Psoas muscle (tissue), 7 donors: ENCODE measurements at regions not wholly inside any gene's neighbourhood (a gene's known extent, or its start where the extent isn't known, plus 50 kb on each side); places are given as distances from the start of the nearest gene placed in this dataset.

Source experiments
- ATAC-seq, 4 donors: fragments of 200-7000 bp; cut with Tn5 transposase; one replicate each; pipeline ENCODE4 v1.9.1; 2020; ENCODE audit warnings: moderate library complexity in 3 of 4, mild to moderate bottlenecking in 2 of 4
- DNase-seq, 2 donors: peaks; one replicate each; pipeline ENCODE4 v3.0.0-alpha.2; 2020
- H3K27ac ChIP-seq: fragments of 200-600 bp; one replicate; pipeline ENCODE4 v1.8.0; 2022
- H3K27me3 ChIP-seq, 3 donors: fragments of 200-600 bp in 1 of 3; one replicate each; pipeline versions ENCODE4 v1.6.1 to v1.8.0; 2013 to 2022; ENCODE audit warnings: low read length in 2 of 3, mild to moderate bottlenecking in 2 of 3, moderate library complexity in 1 of 3; ENCODE audit not compliant: insufficient read depth in 3 of 3
- H3K36me3 ChIP-seq, 2 donors: fragments of 200-600 bp in 1 of 2; one replicate each; pipeline versions ENCODE4 v1.6.1 to v1.8.0; 2013 to 2022; ENCODE audit warnings: low read depth in 1 of 2, mild to moderate bottlenecking in 1 of 2, moderate library complexity in 1 of 2; ENCODE audit not compliant: insufficient read depth in 1 of 2
- H3K4me1 ChIP-seq: fragments of 200-600 bp; one replicate; pipeline ENCODE4 v1.8.0; 2022
- H3K4me3 ChIP-seq: fragments of 200-600 bp; one replicate; pipeline ENCODE4 v1.8.0; 2022; ENCODE audit warnings: mild to moderate bottlenecking
- H3K9me3 ChIP-seq: fragments of 200-600 bp; one replicate; pipeline ENCODE4 v1.8.0; 2022
- CTCF ChIP-seq: fragments of 200-600 bp; IDR thresholded peaks from one replicate; pipeline ENCODE4 v1.8.0; 2022; ENCODE audit warnings: antibody characterized with exemption
- WGBS, 3 donors: extraction: QIAGEN DNeasy Blood & Tissue Kit; methylation state at CpG; one replicate each; pipeline versions ENCODE4 v1.1.6 to v1.1.7; 2013; 5-methylcytosine and 5-hydroxymethylcytosine counted together
- intact Hi-C, 2 donors: fragments of 100-400 bp; cut with DNase I; formaldehyde crosslinking; loops; one replicate each; pipeline versions ENCODE4 v1.11.0 to v1.14.2; 2022
- donor health status: healthy with polysubstance abuse.
- donor health status: DM: no; HTN: no; CAD: no; lungs with moderate emphysema.
- donor health status: Bipolar disorder and iron deficiency.
- donor health status: healthy.
- donor health status: DM: yes; HTN: yes; CAD: no.
- donor health status: DM: no; HTN: no; CAD: no.
- donor health status: DM: yes; HTN: yes; CAD: no.

- Histone ChIP-seq H3K4me3 (no peak overlapping the region), H3K27me3 (peaks cover 0 to 11% (median 3%) of the 10 kb centered on the region in 3 donors), H3K27ac (no peak overlapping the region), H3K36me3 (no peaks in the 10 kb centered on the region), H3K4me1 (no peaks in the 10 kb centered on the region), H3K9me3 (peaks cover 8% of the 10 kb centered on the region)
- WGBS, 3 donors: 52 to 60% (median 55%) methylated on average over 18 of the region's 18 CpGs
- no peak for DNase-seq
- no peak for ATAC-seq
- intact Hi-C loops: no loop called here
- TF ChIP-seq CTCF: no peak
These were observed 231.7 kb upstream of the AJAP1 start for GRCh38 chr1:4422504-4423289.

GRCh38 chr1:4424254-4424653, 230.2 kb upstream of the AJAP1 start:
- no peaks in the 10 kb centered on the region for H3K36me3 ChIP-seq
- H3K27ac ChIP-seq: no peak overlapping the region
- ATAC-seq: no peak
- no peaks in the 10 kb centered on the region for H3K4me1 ChIP-seq
- no peak for DNase-seq
- intact Hi-C loops: no loop called here
- H3K4me3 ChIP-seq: no peak overlapping the region
- 60 to 68% (median 63%) methylated on average over 8 of the region's 8 CpGs for WGBS, 3 donors
- H3K27me3 ChIP-seq: peaks cover 0 to 11% (median 3%) of the 10 kb centered on the region in 3 donors
- no peak for TF ChIP-seq CTCF
- peaks cover 8% of the 10 kb centered on the region for H3K9me3 ChIP-seq

GRCh38 chr1:4424766-4425165, 229.6 kb upstream of the AJAP1 start:
- DNase-seq: no peak
- WGBS, 3 donors: 87 to 88% (median 88%) methylated on average over 10 of the region's 10 CpGs
- H3K27me3 ChIP-seq: peaks cover 0 to 11% (median 3%) of the 10 kb centered on the region in 3 donors
- H3K4me3 ChIP-seq: no peak overlapping the region
- H3K27ac ChIP-seq: no peak overlapping the region
- H3K4me1 ChIP-seq: no peaks in the 10 kb centered on the region
- no peak for TF ChIP-seq CTCF
- peaks cover 7% of the 10 kb centered on the region for H3K9me3 ChIP-seq
- ATAC-seq: no peak
- no peaks in the 10 kb centered on the region for H3K36me3 ChIP-seq
- intact Hi-C loops: no loop called here

GRCh38 chr1:4425892-4426291, 228.5 kb upstream of the AJAP1 start:
- Histone ChIP-seq H3K27me3 (peaks cover 0 to 11% (median 3%) of the 10 kb centered on the region in 3 donors), H3K36me3 (no peaks in the 10 kb centered on the region), H3K9me3 (peaks cover under 1% of the 10 kb centered on the region), H3K27ac (no peak overlapping the region), H3K4me3 (no peak overlapping the region), H3K4me1 (no peaks in the 10 kb centered on the region)
- WGBS, 3 donors: 72 to 80% (median 78%) methylated on average over 10 to 11 of the region's 11 CpGs
- no peak for TF ChIP-seq CTCF
- ATAC-seq: no peak
- intact Hi-C loops: no loop called here
- no peak for DNase-seq

GRCh38 chr1:4428711-4429110, 225.7 kb upstream of the AJAP1 start:
- Histone ChIP-seq H3K9me3 (no peaks in the 10 kb centered on the region), H3K27me3 (peaks cover 0 to 9% (median 0%) of the 10 kb centered on the region in 3 donors), H3K36me3 (no peaks in the 10 kb centered on the region), H3K4me3 (no peak overlapping the region), H3K4me1 (no peaks in the 10 kb centered on the region), H3K27ac (no peak overlapping the region)
- ATAC-seq: no peak
- no peak for DNase-seq
- intact Hi-C loops: no loop called here
- no peak for TF ChIP-seq CTCF
